ENCODE measurements at regions not wholly inside any gene's neighbourhood (a gene's known extent, or its start where the extent isn't known, plus 50 kb on each side); places are given as distances from the start of the nearest gene placed in this dataset.

DNA sequence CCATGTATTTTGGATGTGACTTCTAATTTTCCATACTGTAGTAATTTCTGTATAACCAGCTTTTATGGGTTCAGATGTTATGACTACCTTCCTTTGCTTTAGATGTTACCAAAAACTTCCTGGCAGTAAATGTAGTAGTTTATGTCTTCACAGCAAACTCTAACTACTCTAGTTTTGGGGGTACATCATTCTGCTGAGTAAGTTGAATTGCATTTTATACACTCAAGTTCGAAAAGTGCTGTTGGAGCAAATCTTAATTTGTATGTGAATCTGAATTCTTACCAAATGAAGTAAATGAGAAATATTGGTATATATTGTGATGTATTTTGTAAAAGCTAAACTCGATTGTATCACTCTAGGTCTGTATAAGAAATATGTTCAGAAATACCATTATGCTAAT, 728.3 kb upstream of the CDH8 start:
- ATAC-seq (no peak), DNase-seq (ENCODE audit: low read depth, low spot score) (no peak)
- H3K27me3 ChIP-seq (ENCODE audit: control insufficient read depth, insufficient read depth, low read length): no peaks in the 10 kb centered on the region
- BruUV-seq (replicated peaks): no TSS peak
- ChIA-PET CTCF (no interaction called here), POLR2A (no interaction called here)
- no peak overlapping the region for H3K4me3 ChIP-seq (ENCODE audit: low read depth in 2 of 2, low read length in 2 of 2)
- no peak for TF ChIP-seq SIN3A (IDR thresholded peaks at IDR 0.05; ENCODE audit: borderline replicate concordance, insufficient read depth, low read depth, low read length)
- TF ChIP-seq, protein P1, sequence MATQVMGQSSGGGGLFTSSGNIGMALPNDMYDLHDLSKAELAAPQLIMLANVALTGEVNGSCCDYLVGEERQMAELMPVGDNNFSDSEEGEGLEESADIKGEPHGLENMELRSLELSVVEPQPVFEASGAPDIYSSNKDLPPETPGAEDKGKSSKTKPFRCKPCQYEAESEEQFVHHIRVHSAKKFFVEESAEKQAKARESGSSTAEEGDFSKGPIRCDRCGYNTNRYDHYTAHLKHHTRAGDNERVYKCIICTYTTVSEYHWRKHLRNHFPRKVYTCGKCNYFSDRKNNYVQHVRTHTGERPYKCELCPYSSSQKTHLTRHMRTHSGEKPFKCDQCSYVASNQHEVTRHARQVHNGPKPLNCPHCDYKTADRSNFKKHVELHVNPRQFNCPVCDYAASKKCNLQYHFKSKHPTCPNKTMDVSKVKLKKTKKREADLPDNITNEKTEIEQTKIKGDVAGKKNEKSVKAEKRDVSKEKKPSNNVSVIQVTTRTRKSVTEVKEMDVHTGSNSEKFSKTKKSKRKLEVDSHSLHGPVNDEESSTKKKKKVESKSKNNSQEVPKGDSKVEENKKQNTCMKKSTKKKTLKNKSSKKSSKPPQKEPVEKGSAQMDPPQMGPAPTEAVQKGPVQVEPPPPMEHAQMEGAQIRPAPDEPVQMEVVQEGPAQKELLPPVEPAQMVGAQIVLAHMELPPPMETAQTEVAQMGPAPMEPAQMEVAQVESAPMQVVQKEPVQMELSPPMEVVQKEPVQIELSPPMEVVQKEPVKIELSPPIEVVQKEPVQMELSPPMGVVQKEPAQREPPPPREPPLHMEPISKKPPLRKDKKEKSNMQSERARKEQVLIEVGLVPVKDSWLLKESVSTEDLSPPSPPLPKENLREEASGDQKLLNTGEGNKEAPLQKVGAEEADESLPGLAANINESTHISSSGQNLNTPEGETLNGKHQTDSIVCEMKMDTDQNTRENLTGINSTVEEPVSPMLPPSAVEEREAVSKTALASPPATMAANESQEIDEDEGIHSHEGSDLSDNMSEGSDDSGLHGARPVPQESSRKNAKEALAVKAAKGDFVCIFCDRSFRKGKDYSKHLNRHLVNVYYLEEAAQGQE (IDR thresholded peaks at IDR 0.05; ENCODE audit: insufficient read depth in 1 of 2, low read depth in 2 of 2, low read length in 1 of 2): no peak
- TF ChIP-seq POLR2AphosphoS5 (IDR thresholded peaks at IDR 0.05; ENCODE audit: low read depth, low read length): no peak
- TF ChIP-seq TCF7L2 (IDR thresholded peaks at IDR 0.05; ENCODE audit: low read depth, low read length): no peak
- TF ChIP-seq, protein P2, sequence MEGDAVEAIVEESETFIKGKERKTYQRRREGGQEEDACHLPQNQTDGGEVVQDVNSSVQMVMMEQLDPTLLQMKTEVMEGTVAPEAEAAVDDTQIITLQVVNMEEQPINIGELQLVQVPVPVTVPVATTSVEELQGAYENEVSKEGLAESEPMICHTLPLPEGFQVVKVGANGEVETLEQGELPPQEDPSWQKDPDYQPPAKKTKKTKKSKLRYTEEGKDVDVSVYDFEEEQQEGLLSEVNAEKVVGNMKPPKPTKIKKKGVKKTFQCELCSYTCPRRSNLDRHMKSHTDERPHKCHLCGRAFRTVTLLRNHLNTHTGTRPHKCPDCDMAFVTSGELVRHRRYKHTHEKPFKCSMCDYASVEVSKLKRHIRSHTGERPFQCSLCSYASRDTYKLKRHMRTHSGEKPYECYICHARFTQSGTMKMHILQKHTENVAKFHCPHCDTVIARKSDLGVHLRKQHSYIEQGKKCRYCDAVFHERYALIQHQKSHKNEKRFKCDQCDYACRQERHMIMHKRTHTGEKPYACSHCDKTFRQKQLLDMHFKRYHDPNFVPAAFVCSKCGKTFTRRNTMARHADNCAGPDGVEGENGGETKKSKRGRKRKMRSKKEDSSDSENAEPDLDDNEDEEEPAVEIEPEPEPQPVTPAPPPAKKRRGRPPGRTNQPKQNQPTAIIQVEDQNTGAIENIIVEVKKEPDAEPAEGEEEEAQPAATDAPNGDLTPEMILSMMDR (IDR thresholded peaks at IDR 0.05): no peak
- in situ Hi-C loops (cut with HindIII; ENCODE audit: low pct_unique_long_range_greater_than_20kb, low sequenced_read_pairs) (no loop called here), intact Hi-C loops (cut with micrococcal nuclease; ENCODE audit: unreplicated experiment) (no loop called here)
- no peaks in the 10 kb centered on the region for H3K36me3 ChIP-seq (ENCODE audit: control insufficient read depth, insufficient read depth, low read length)
- no peak overlapping the region for H3K27ac ChIP-seq (ENCODE audit: low read length)
- H3K9me3 ChIP-seq (ENCODE audit: control insufficient read depth, insufficient read depth, low read depth, low read length): no peaks in the 10 kb centered on the region
- H3K4me1 ChIP-seq (ENCODE audit: control insufficient read depth, insufficient read depth, low read length): no peaks in the 10 kb centered on the region

DNA sequence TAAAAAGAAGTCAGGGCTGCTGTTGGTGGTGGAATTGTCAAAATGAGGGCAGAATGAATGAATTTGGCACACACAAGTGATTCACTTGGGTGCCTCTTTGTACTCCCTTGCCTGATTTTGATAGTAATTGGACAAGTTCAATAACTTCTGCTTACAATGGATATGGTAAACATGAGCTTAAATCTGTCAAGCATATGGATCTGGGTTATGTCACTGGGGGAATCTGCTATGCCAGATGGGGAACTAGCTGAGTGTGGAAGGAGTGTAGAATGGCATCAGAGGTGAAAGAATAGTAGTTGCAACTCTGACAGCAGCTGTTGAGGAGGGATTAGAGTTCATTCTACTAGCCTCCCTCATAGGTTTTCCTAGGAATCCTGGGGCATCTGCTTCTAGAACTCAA, 724.2 kb upstream of the CDH8 start:
- intact Hi-C loops (cut with micrococcal nuclease; ENCODE audit: unreplicated experiment) (no loop called here), in situ Hi-C loops (cut with HindIII; ENCODE audit: low pct_unique_long_range_greater_than_20kb, low sequenced_read_pairs) (no loop called here)
- CTCF ChIA-PET: no interaction called here
- DNase-seq (ENCODE audit: low read depth, low spot score) (no peak), ATAC-seq (no peak)
- Histone ChIP-seq H3K4me3 (ENCODE audit: low read depth in 2 of 2, low read length in 2 of 2) (no peak overlapping the region), H3K27me3 (ENCODE audit: control insufficient read depth, insufficient read depth, low read length) (no peaks in the 10 kb centered on the region), H3K27ac (ENCODE audit: low read length) (no peak overlapping the region), H3K36me3 (ENCODE audit: control insufficient read depth, insufficient read depth, low read length) (no peaks in the 10 kb centered on the region), H3K4me1 (ENCODE audit: control insufficient read depth, insufficient read depth, low read length) (no peaks in the 10 kb centered on the region), H3K9me3 (ENCODE audit: control insufficient read depth, insufficient read depth, low read depth, low read length) (no peaks in the 10 kb centered on the region)
- POLR2A ChIA-PET: no interaction called here
- BruUV-seq (replicated peaks): no TSS peak
- TF ChIP-seq, protein P1 (IDR thresholded peaks at IDR 0.05; ENCODE audit: insufficient read depth in 1 of 2, low read depth in 2 of 2, low read length in 1 of 2): no peak
- TF ChIP-seq, protein P2 (IDR thresholded peaks at IDR 0.05): no peak
- TF ChIP-seq SIN3A (IDR thresholded peaks at IDR 0.05; ENCODE audit: borderline replicate concordance, insufficient read depth, low read depth, low read length) (no peak), TCF7L2 (IDR thresholded peaks at IDR 0.05; ENCODE audit: low read depth, low read length) (no peak), POLR2AphosphoS5 (IDR thresholded peaks at IDR 0.05; ENCODE audit: low read depth, low read length) (no peak)
